GM19438 (cell line): ENCODE measurements at regions not wholly inside any gene's neighbourhood (a gene's known extent, or its start where the extent isn't known, plus 50 kb on each side); places are given as distances from the start of the nearest gene placed in this dataset.

Experiments used
- ATAC-seq: cut with Tn5 transposase; IDR thresholded peaks from one replicate; pipeline ENCODE4 v1.9.1; 2021; ENCODE audit warnings: low read depth; ENCODE audit not compliant: unreplicated experiment

DNA sequence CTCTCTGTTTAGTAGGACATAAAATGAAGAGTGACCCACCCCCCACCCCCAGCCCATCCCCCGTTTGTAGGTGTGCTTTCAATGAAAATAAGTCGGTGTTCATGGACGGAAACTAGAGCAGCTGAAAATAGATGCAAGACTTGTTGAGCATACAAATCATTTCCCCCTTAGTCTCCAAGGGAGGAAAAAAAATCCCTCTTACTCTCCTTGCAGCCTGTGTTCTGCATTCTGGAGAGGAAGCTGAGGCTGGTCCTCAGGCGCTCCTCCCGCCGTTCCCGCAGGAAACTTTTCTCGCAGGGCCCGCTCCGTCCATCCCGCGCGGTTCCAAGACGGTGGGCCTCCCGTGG is 259.0 kb upstream of the E2F7 start:
- no peak for ATAC-seq

GRCh38 chr12:77323788-77324415 is 258.5 kb upstream of the E2F7 start:
- no peak for ATAC-seq

GRCh38 chr12:77319166-77319565 is 253.8 kb upstream of the E2F7 start:
- no peak for ATAC-seq

GRCh38 chr12:77315407-77315806 is 250.0 kb upstream of the E2F7 start:
- no peak for ATAC-seq

DNA sequence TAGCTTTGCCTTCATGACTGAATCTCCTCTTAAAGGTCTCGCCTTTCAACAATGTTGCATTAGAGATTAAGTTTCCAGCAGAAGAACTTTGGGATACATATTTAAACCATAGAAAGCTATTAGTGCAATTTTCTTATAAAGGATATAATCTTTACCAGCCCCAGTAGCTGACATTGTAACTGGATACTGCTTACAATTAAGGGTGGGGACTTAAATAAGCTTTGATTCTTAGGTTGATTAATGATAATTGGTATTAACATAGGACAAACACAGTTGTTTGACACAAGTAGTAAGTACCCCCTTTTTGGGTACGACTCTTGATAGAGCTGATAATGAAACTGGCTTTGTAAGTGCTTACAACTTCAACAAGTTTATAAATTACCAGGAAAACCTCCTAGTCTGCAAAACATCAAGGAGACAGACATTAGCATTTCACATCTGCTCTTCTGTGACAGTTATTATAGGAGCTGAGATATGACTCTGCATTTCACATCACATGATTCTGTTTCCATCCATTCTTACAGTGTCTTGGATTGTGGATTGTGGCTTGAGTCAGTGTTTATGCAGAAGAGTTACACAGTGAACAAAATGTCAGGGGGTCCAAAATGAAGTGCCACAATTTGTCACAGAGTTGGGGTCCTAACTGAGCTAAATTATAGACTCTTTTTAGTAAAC is 249.1 kb upstream of the E2F7 start:
- ATAC-seq: no peak

GRCh38 chr12:77308056-77308455 is 242.7 kb upstream of the E2F7 start:
- ATAC-seq: no peak

GRCh38 chr12:77300811-77301210 is 235.4 kb upstream of the E2F7 start:
- no peak for ATAC-seq

DNA sequence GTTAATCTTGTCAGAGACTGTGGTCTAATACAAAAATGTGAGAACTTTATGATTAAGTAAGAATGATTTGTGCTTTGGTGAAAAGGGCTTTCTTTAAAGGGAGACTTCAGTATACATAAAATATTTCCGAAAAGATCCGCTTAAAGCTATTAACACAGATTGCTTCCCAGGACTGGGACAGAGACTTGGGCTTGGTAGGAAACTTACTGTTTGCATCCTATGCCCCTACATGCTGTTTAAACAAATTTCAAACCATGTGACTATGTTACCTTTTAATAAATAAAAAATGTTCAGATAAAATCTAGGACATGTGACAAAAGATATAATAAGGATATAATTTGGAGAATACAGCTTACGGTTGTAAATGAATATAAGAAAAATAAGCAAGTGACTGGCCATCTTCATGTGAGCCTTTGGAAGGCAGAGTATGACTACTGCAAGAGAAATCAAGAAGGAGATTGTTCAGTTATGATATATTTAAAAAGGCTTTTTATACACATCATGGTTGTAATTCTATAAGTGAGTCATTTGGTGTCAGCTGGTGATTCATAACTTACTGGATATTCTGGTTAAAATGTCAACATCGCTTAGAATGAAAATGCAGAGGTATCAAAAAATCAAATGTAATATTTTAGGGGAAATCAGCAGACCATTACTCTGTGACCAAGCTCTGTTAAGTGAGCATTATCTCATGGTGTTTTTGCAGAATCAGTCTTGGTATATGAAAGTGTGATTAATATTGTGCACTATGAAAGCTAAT is 234.7 kb upstream of the E2F7 start:
- no peak for ATAC-seq

GRCh38 chr12:77299001-77299400 is 233.6 kb upstream of the E2F7 start:
- ATAC-seq: no peak

DNA sequence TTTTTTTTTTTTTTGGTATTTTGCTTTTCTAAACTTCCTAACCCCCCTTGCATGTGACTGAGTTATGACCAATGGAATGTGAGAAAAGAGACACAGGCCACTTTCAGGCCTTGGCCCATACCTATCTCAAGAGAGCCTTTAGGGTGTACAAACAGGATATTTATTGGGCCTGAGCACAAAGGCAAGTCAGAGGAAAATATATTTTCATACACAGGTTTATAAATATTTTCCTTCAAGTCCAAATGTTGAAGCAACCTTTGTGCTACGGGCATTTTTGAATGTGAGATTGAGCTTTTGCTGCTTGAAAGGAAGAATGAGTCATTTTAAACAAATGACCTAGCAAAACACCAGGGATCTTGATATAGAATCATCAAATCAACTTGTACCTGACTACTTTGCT is 228.6 kb upstream of the E2F7 start:
- no peak for ATAC-seq

- ATAC-seq: no peak
Observed at GRCh38 chr12:77274926-77275325, 209.6 kb upstream of the E2F7 start.

DNA sequence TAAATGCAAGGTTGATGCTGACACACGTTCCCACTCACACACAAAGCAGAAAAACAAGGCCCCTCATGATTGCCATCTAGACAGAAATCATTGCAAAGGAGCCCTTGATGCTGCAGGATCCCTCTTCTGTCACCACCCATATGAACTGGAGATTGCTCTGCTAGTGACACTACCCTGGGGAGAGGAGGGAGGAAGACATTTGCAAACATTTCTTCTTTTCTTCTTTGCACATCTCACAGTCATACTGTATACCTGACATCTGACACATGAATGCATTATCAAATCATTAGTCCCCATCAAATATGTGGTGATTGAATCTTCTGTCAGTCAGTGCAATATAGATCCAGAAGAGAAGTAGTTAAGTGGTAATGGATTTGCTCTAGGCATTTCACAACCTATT is 208.5 kb upstream of the E2F7 start:
- ATAC-seq: no peak

GRCh38 chr12:77256956-77257355 is 191.6 kb upstream of the E2F7 start:
- ATAC-seq: no peak

- ATAC-seq: no peak
Observed at GRCh38 chr12:77253321-77253720, 188.0 kb upstream of the E2F7 start.

DNA sequence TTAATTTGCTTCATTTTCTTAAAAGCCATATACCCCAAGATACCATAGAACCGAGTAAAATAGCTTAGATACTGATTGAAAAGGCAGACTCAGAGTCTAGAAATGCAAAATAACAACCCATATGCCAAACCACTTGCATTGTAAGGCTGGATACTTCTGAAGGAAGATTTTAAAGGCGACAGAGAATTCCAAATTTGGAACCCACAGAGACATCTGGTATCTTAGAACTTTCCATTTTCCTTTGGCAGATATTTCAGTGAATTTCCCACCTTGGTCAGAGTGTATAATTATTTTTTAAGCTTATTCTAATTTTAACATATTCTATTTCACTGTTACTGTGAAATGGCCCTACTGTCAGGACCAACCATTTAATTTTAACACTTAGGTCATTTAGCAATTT is 186.4 kb upstream of the E2F7 start:
- no peak for ATAC-seq

GRCh38 chr12:77249892-77250291 is 184.5 kb upstream of the E2F7 start:
- no peak for ATAC-seq

DNA sequence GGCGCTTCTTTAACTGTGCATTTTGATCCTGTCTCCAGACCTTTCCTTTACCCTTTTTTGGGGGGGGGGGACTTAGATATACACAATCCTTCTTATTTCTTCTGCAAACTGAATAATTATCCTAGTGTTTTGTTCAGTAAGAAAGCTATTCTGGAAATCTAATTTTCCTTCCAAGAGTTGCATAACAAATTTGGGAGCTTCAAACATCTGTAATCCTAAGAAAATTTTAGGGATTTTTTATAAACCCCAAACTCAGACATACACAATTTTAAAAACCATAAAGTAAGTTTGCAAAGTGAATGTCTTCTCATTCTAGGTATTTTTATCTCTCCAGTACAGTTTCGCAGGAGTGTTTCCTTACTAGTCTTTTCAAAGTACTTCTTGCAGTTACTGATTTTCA is 182.7 kb upstream of the E2F7 start:
- ATAC-seq: no peak

DNA sequence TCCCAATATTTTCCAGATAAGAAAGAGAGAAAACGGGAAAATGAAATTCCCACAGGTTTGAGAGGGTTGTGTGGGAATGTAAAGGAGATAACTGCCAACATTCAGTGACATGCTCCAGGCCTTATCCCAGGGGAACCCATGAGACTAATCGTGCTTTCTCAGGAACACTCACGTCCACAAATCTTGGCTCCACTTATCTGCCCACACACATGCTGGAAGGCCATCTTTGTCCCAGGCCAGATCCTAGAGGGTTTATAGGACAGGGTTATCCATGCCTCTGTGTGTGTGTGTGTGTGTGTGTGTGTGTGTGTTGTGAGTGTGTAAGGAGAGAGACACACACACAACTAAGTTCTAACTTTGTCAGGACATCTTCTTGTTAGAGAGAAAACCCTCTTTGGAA is 182.2 kb upstream of the E2F7 start:
- no peak for ATAC-seq

GRCh38 chr12:77243345-77243744 is 178.0 kb upstream of the E2F7 start:
- ATAC-seq: no peak

DNA sequence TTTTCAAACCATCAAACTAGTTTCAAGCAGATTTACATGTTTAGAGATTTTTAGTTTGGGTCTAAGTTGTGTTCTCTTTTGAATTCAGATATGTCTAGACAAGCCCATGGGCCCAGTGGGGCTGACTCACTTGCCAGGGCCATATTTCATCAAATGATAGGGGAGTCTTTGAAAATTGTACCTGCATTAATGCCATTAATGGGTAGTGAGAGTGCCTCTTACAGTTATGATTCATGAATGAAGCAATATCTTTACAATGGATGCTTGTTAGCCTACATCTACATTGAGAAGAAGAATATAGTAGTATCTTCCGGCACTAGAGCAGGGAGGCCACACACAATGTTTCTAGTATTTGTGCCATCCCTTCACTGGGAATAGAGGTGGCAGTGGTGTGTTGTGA is 174.2 kb upstream of the E2F7 start:
- ATAC-seq: no peak

DNA sequence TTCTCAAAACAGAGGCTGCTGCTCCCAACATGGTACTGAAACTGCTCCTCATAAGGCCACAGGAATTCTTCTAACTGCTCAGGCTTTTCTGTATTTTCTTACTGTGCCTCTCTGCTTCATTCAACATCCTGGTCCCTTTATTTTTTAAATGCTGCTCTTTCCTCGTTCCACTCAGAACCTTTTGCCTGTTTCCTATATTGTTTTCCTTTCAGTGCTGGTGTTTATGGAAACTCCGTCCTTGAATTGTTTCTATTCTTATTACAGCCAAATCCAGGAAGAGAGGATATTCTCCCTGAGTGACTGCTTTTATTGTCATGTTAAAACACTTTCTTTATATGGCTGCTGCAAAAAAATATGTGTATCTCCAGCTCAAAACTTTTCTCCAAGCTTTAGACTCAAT is 173.0 kb upstream of the E2F7 start:
- no peak for ATAC-seq

- ATAC-seq: no peak
Observed at GRCh38 chr12:77237896-77238295, 172.5 kb upstream of the E2F7 start.
